DND-41 (cell line): ENCODE measurements at regions not wholly inside any gene's neighbourhood (a gene's known extent, or its start where the extent isn't known, plus 50 kb on each side); places are given as distances from the start of the nearest gene placed in this dataset.

Experiments used
- EZH2 ChIP-seq: IDR thresholded peaks from 3 replicates; pipeline ENCODE4 v1.6.1; 2012; ENCODE audit warnings: borderline replicate concordance, low read depth, mild to moderate bottlenecking, moderate library complexity, low read length, inconsistent platforms; ENCODE audit not compliant: severe bottlenecking
- TF ChIP-seq, protein P1 (sequence below): IDR thresholded peaks from 2 replicates; pipeline ENCODE4 v1.5.1; 2012; ENCODE audit warnings: borderline replicate concordance, low read length, moderate library complexity, mild to moderate bottlenecking; ENCODE audit not compliant: poor library complexity, severe bottlenecking; ENCODE audit errors: extremely low read depth

DNA sequence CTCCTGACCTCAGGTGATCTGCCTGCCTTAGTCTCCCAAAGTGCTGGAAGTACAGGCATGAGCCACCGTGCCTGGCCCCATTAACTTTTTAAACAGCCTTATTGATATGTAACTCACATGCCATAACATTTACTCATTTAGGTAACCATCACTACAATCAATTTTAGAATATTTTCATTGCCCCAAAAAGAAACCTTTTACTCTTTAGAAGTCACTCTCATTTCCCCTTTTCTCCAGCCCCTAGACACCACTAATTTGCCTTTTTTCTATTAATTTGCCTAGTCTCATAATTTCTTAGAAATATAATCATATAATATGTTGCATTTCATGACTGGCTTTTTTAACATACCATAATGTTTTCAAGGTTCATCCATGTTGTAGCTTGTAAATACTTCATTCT lies 57.2 kb upstream of the TACR1 start:
- TF ChIP-seq EZH2: no peak
- TF ChIP-seq, protein P1, sequence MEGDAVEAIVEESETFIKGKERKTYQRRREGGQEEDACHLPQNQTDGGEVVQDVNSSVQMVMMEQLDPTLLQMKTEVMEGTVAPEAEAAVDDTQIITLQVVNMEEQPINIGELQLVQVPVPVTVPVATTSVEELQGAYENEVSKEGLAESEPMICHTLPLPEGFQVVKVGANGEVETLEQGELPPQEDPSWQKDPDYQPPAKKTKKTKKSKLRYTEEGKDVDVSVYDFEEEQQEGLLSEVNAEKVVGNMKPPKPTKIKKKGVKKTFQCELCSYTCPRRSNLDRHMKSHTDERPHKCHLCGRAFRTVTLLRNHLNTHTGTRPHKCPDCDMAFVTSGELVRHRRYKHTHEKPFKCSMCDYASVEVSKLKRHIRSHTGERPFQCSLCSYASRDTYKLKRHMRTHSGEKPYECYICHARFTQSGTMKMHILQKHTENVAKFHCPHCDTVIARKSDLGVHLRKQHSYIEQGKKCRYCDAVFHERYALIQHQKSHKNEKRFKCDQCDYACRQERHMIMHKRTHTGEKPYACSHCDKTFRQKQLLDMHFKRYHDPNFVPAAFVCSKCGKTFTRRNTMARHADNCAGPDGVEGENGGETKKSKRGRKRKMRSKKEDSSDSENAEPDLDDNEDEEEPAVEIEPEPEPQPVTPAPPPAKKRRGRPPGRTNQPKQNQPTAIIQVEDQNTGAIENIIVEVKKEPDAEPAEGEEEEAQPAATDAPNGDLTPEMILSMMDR: no peak
